GM19372 (cell line): ENCODE measurements at regions not wholly inside any gene's neighbourhood (a gene's known extent, or its start where the extent isn't known, plus 50 kb on each side); places are given as distances from the start of the nearest gene placed in this dataset.
"Not testable (repeated sequence)": the region's sequence is repeated elsewhere in the genome, so short reads cannot be mapped to it uniquely, and the experiment has no call there.

Experiments
- ATAC-seq: cut with Tn5 transposase; IDR thresholded peaks from one replicate; pipeline ENCODE4 v1.9.1; 2021; ENCODE audit warnings: mild to moderate bottlenecking, low read depth, moderate library complexity; ENCODE audit not compliant: unreplicated experiment

- ATAC-seq: no peak
These were observed 79.4 kb upstream of the SLC25A33 start for GRCh38 chr1:9459816-9460407.

- ATAC-seq: no peak
These were observed 73.6 kb upstream of the SLC25A33 start for GRCh38 chr1:9465640-9466039.

GRCh38 chr1:9466780-9467758 is 72.2 kb upstream of the SLC25A33 start:
- ATAC-seq: no peak

GRCh38 chr1:9469882-9470281 is 69.4 kb upstream of the SLC25A33 start:
- not testable (repeated sequence) for ATAC-seq

- ATAC-seq: no peak
These were observed 67.6 kb upstream of the SLC25A33 start for GRCh38 chr1:9471679-9472078.

- ATAC-seq: no peak
These were observed 66.8 kb upstream of the SLC25A33 start for GRCh38 chr1:9472386-9473031.

- ATAC-seq: no peak
These were observed 66.0 kb upstream of the SLC25A33 start for GRCh38 chr1:9473032-9473807.

- no peak for ATAC-seq
These were observed 64.1 kb upstream of the SLC25A33 start for GRCh38 chr1:9475061-9475627.

GRCh38 chr1:9476790-9477463 is 62.3 kb upstream of the SLC25A33 start:
- ATAC-seq: no peak

- no peak for ATAC-seq
These were observed 61.7 kb upstream of the SLC25A33 start for GRCh38 chr1:9477535-9477934.

GRCh38 chr1:9478021-9478420 is 61.2 kb upstream of the SLC25A33 start:
- ATAC-seq: no peak

- ATAC-seq: no peak
These were observed 58.2 kb upstream of the SLC25A33 start for GRCh38 chr1:9481048-9481447.

- no peak for ATAC-seq
These were observed 56.9 kb upstream of the SLC25A33 start for GRCh38 chr1:9482403-9482802.

GRCh38 chr1:9482816-9483572 is 56.3 kb upstream of the SLC25A33 start:
- ATAC-seq: no peak

- no peak for ATAC-seq
These were observed 52.7 kb upstream of the SLC25A33 start for GRCh38 chr1:9486466-9487140.
